ENCODE measurements at regions not wholly inside any gene's neighbourhood (a gene's known extent, or its start where the extent isn't known, plus 50 kb on each side); places are given as distances from the start of the nearest gene placed in this dataset.

DNA sequence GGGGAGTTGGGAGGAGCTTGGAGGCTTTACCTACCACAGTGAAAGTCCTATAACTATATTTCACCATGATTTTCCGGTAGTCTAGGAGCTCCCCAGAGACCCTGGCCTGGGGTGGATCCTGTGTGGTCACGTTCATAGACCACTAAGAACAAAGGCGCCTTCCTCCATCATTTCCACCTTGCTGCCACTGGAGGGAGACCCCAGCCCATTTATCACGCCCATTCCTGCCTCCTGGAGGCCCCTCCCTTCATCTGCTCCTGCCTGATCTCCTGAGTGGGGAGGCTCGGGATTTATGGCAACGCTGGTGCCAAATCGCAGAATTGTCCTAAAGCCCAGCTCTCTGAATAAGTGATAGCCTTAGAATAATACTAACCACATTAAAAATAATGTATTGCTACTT lies 507.6 kb upstream of the SPHKAP start:
- TF ChIP-seq, protein P1, sequence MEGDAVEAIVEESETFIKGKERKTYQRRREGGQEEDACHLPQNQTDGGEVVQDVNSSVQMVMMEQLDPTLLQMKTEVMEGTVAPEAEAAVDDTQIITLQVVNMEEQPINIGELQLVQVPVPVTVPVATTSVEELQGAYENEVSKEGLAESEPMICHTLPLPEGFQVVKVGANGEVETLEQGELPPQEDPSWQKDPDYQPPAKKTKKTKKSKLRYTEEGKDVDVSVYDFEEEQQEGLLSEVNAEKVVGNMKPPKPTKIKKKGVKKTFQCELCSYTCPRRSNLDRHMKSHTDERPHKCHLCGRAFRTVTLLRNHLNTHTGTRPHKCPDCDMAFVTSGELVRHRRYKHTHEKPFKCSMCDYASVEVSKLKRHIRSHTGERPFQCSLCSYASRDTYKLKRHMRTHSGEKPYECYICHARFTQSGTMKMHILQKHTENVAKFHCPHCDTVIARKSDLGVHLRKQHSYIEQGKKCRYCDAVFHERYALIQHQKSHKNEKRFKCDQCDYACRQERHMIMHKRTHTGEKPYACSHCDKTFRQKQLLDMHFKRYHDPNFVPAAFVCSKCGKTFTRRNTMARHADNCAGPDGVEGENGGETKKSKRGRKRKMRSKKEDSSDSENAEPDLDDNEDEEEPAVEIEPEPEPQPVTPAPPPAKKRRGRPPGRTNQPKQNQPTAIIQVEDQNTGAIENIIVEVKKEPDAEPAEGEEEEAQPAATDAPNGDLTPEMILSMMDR (IDR thresholded peaks at IDR 0.05) = no peak
- TF ChIP-seq POLR2A (IDR thresholded peaks at IDR 0.05) = no peak
- no peak for TF ChIP-seq EP300 (IDR thresholded peaks at IDR 0.05)
- no peak for TF ChIP-seq POLR2AphosphoS5 (IDR thresholded peaks at IDR 0.05)
- Histone ChIP-seq H3K4me1 (no peaks in the 10 kb centered on the region), H3K27me3 (no peaks in the 10 kb centered on the region), H3K36me3 (no peaks in the 10 kb centered on the region), H3K4me3 (no peak overlapping the region), H3K27ac (no peak overlapping the region), H3K9me3 (no peaks in the 10 kb centered on the region)
- 46 to 77% methylated on average over 7 of the region's 7 CpGs for WGBS, 2 donors
- intact Hi-C loops (cut with DNase I) = no loop called here
- DNase-seq = no peak

DNA sequence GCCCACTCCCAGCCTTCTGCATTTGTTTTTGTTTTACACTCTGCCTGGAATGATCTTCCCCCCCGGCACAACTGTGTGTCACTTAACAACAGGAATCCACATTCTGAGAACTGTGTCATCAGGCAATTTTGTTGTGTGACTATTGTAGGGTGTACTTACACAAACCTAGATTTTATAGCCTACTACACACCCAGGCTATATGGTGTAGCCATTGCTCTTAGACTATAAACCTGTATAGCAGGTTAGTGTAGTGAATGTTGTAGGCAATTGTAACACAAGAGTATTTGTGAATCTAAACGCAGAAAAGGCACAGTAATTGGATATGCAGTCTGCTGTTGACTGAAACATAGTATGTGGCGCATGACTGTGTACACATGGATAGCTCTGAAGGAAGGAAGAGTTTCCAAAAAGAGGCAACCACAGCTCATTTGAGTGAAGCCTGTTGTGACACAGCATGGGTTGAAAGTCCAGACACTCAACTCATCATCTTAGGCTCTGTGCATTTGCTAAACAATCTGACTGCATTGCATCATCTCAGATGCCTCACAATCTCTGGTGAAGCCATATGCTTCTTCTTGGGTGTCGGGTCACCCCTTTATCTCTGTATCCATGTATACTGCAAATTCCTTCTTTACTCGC lies 506.6 kb upstream of the SPHKAP start:
- Histone ChIP-seq H3K27ac (no peak overlapping the region), H3K4me3 (no peak overlapping the region), H3K27me3 (no peaks in the 10 kb centered on the region), H3K4me1 (no peaks in the 10 kb centered on the region), H3K36me3 (no peaks in the 10 kb centered on the region), H3K9me3 (no peaks in the 10 kb centered on the region)
- intact Hi-C loops (cut with DNase I) = no loop called here
- no peak for DNase-seq
- 49 to 75% methylated on average over 5 of the region's 5 CpGs for WGBS, 2 donors
- no peak for TF ChIP-seq POLR2AphosphoS5 (IDR thresholded peaks at IDR 0.05)
- no peak for TF ChIP-seq POLR2A (IDR thresholded peaks at IDR 0.05)
- no peak for TF ChIP-seq EP300 (IDR thresholded peaks at IDR 0.05)

DNA sequence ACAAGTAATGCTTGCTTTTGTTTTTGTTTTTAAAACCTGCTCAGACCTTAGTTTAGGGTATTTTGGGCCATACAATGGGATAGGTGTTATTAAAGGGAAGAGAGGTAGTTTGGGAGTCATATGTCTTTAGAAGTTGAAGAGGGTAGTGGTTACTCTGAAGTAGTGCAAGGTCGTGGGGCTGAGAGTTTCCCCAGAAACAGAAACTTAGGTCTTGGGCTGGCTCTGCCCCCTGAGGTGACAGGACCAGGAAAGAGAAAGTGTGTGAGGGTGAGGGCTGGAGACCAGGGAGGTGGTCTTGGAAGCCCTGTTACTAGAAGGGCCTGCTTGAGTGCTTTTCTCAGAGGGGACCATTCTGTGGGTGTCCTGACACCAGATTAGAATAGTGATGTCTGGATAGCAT lies 500.5 kb upstream of the SPHKAP start:
- no peak overlapping the region for H3K4me3 ChIP-seq
- no peaks in the 10 kb centered on the region for H3K9me3 ChIP-seq
- no peak overlapping the region for H3K27ac ChIP-seq
- TF ChIP-seq EP300 (IDR thresholded peaks at IDR 0.05) (no peak), POLR2AphosphoS5 (IDR thresholded peaks at IDR 0.05) (no peak)
- no peaks in the 10 kb centered on the region for H3K4me1 ChIP-seq
- 37 to 41% methylated on average over 1 of the region's 1 CpG for WGBS, 2 donors
- intact Hi-C loops (cut with DNase I) = no loop called here
- no peaks in the 10 kb centered on the region for H3K27me3 ChIP-seq
- no peaks in the 10 kb centered on the region for H3K36me3 ChIP-seq
- no peak for DNase-seq

DNA sequence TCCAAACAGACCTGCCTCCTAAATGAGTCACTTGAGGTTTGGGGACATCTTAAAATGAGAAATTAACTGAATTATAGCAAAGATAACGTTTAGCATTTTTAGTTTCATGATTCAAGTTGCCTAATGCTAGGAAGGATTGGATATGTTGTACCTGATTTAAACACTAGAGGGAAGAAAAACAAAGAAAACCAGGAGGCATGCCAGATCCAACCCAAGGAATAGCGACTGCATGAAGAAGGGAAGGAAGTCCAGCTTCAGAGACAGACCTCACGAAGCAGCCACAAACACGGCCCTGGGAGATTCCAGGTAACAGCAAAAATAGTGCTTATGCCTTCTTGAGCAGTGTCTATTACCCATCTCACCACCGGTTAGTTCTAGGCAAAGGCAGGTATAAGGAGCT lies 499.9 kb upstream of the SPHKAP start:
- Histone ChIP-seq H3K27me3 (no peaks in the 10 kb centered on the region), H3K9me3 (no peaks in the 10 kb centered on the region), H3K4me1 (no peaks in the 10 kb centered on the region), H3K36me3 (no peaks in the 10 kb centered on the region), H3K4me3 (no peak overlapping the region), H3K27ac (no peak overlapping the region)
- intact Hi-C loops (cut with DNase I) = no loop called here
- DNase-seq = no peak
- no peak for TF ChIP-seq POLR2A (IDR thresholded peaks at IDR 0.05)
- TF ChIP-seq, protein P1 (IDR thresholded peaks at IDR 0.05) = peak in 2 of 4 experiments; percentile 30 to 31
- WGBS, 2 donors = 22 to 25% methylated on average over 5 of the region's 5 CpGs

DNA sequence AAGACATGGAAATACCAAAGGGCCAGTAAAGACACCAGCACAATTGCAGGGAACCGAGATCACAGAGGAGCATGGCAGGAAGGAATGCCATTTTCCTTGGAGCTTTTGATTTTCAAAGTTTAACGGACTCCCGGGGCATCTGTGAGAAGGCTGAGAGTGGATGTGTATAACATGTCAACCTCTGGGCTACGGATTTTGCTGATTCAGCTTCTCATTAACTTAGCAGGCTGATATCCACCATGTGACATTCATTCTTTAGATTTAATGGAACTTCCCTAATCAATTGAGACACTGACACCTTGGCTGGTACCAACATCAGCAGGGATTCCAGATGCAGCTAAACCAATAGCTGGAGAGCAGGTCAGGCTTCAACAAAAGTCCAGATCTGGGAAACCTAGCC lies 496.6 kb upstream of the SPHKAP start:
- Histone ChIP-seq H3K9me3 (no peaks in the 10 kb centered on the region), H3K36me3 (no peaks in the 10 kb centered on the region), H3K27ac (no peak overlapping the region), H3K4me3 (no peak overlapping the region), H3K27me3 (peaks cover 0 to 5% (median 0%) of the 10 kb centered on the region in 3 donors), H3K4me1 (no peaks in the 10 kb centered on the region)
- intact Hi-C loops (cut with DNase I) = no loop called here
- no peak for DNase-seq
- WGBS, 2 donors = 85 to 91% methylated on average over 4 of the region's 4 CpGs
- TF ChIP-seq POLR2AphosphoS5 (IDR thresholded peaks at IDR 0.05) (no peak), POLR2A (IDR thresholded peaks at IDR 0.05) (no peak), EP300 (IDR thresholded peaks at IDR 0.05) (no peak)
- TF ChIP-seq, protein P1 (IDR thresholded peaks at IDR 0.05) = no peak

DNA sequence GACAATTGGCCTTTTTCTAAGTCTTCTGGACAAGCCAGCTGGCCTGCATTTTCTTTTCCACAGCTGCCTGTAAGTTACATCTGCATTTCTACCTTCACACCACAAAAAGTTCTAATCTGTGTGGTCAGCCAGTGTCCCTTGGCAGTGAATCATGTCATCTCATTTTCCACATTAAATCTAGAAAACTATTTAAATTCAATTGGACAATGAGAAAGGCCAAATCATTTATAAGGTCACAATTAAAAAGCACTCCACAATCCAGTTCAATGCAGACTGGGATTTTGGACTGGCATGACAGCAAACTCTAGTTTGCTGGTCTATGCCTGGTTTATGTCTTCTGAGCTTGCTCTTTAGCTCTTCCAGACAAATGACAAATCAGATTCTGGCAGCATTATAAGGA lies 494.2 kb upstream of the SPHKAP start:
- intact Hi-C loops (cut with DNase I) = no loop called here
- H3K27me3 ChIP-seq = peaks cover 0 to 5% (median 0%) of the 10 kb centered on the region in 3 donors
- TF ChIP-seq, protein P1 (IDR thresholded peaks at IDR 0.05) = no peak
- TF ChIP-seq POLR2AphosphoS5 (IDR thresholded peaks at IDR 0.05) = no peak
- TF ChIP-seq EP300 (IDR thresholded peaks at IDR 0.05) = no peak
- TF ChIP-seq POLR2A (IDR thresholded peaks at IDR 0.05) = no peak
- H3K9me3 ChIP-seq = no peaks in the 10 kb centered on the region
- H3K4me3 ChIP-seq = no peak overlapping the region
- no peak for DNase-seq
- peak overlapping the region in 1 of 4 donors; percentile 45 for H3K27ac ChIP-seq
- no peaks in the 10 kb centered on the region for H3K36me3 ChIP-seq
- H3K4me1 ChIP-seq = no peaks in the 10 kb centered on the region

All from sigmoid colon (tissue), 6 donors.